Smooth muscle cell (in vitro differentiated cells): ENCODE measurements at regions not wholly inside any gene's neighbourhood (a gene's known extent, or its start where the extent isn't known, plus 50 kb on each side); places are given as distances from the start of the nearest gene placed in this dataset.

Experiments
- DNase-seq: peaks from one replicate; lab custom pipeline; 2025; ENCODE audit not compliant: unreplicated experiment; lab: John Stamatoyannopoulos, UW
- H2AFZ ChIP-seq: fragments of 200-600 bp; sonication (generic); 2 replicates; pipeline ENCODE4 v1.6.0; 2016; ENCODE audit warnings: antibody characterized with exemption, low read depth, mild to moderate bottlenecking
- H3F3A ChIP-seq: fragments of 200-600 bp; sonication (generic); 2 replicates; pipeline ENCODE4 v1.6.0; 2017; ENCODE audit warnings: antibody characterized with exemption, low read depth
- H3K27ac ChIP-seq: fragments of 200-600 bp; sonication (generic); 2 replicates; pipeline ENCODE4 v1.5.1; 2016; ENCODE audit warnings: low read depth, mild to moderate bottlenecking
- H3K27me3 ChIP-seq: fragments of 200-600 bp; sonication (generic); 2 replicates; pipeline ENCODE4 v1.6.1; 2016; ENCODE audit warnings: low read depth, mild to moderate bottlenecking
- H3K36me3 ChIP-seq: fragments of 200-600 bp; sonication (generic); 2 replicates; pipeline ENCODE4 v1.5.1; 2016; ENCODE audit warnings: low read depth
- H3K4me1 ChIP-seq: fragments of 200-600 bp; sonication (generic); 2 replicates; pipeline ENCODE4 v1.5.1; 2016; ENCODE audit warnings: low read depth
- H3K4me2 ChIP-seq: fragments of 200-600 bp; sonication (generic); 2 replicates; pipeline ENCODE4 v1.6.0; 2016; ENCODE audit warnings: mild to moderate bottlenecking
- H3K4me3 ChIP-seq: fragments of 200-600 bp; sonication (generic); 2 replicates; pipeline ENCODE4 v1.5.1; 2016; ENCODE audit warnings: mild to moderate bottlenecking
- H3K79me2 ChIP-seq: fragments of 200-600 bp; sonication (generic); 2 replicates; pipeline ENCODE4 v1.6.0; 2016; ENCODE audit warnings: low read depth, mild to moderate bottlenecking
- H3K9ac ChIP-seq: fragments of 200-600 bp; sonication (generic); 2 replicates; pipeline ENCODE4 v1.6.0; 2016; ENCODE audit warnings: low read depth
- H3K9me3 ChIP-seq: fragments of 200-600 bp; sonication (generic); replicated peaks from 2 replicates; pipeline ENCODE4 v1.5.1; 2016; ENCODE audit warnings: low read depth
- H4K20me1 ChIP-seq: fragments of 200-600 bp; sonication (generic); 2 replicates; pipeline ENCODE4 v1.6.0; 2016; ENCODE audit warnings: low read depth
- CTCF ChIP-seq: fragments of 200-600 bp; sonication (generic); IDR thresholded peaks from 2 replicates; pipeline ENCODE4 v1.5.1; 2017; ENCODE audit warnings: borderline replicate concordance, mild to moderate bottlenecking, antibody characterized with exemption; ENCODE audit not compliant: insufficient read depth, poor library complexity, severe bottlenecking
- WGBS: methylation state at CpG from one replicate; pipeline ENCODE4 v1.1.7; 2016; ENCODE audit warnings: low lambda C conversion rate; 5-methylcytosine and 5-hydroxymethylcytosine counted together

DNA sequence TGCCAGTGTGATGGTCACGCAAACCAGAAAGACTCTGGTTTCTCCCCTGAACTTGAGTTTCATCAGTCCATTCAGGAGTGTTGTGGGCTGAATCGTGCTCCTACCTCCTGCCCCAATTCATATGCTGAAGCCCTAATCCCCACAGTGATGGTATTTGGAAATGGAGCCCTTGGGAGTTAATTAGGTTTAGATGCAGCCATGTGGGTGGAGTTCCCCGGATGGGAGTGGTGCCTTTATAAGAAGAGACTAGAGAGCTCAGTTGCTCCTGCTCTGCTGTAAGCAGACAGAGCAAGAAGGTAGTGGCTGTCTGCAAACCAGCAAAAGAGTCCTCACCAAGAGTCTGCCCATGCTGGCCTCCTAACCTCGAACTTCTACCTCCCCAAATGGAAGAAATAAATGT lies 160.3 kb upstream of the DYNLRB2 start:
- no peaks in the 10 kb centered on the region for H3F3A ChIP-seq
- no peak for DNase-seq
- H3K9me3 ChIP-seq = no peaks in the 10 kb centered on the region
- peaks cover 13% of the 10 kb centered on the region for H3K27me3 ChIP-seq
- H3K36me3 ChIP-seq = no peaks in the 10 kb centered on the region
- no peaks in the 10 kb centered on the region for H3K79me2 ChIP-seq
- no peak overlapping the region for H3K4me2 ChIP-seq
- H2AFZ ChIP-seq = no peak overlapping the region
- no peaks in the 10 kb centered on the region for H3K4me1 ChIP-seq
- TF ChIP-seq CTCF = no peak
- 83% methylated on average over 4 of the region's 4 CpGs for WGBS
- H3K27ac ChIP-seq = no peak overlapping the region
- H3K4me3 ChIP-seq = no peak overlapping the region
- no peak overlapping the region for H3K9ac ChIP-seq
- H4K20me1 ChIP-seq = no peaks in the 10 kb centered on the region

- peaks cover 13% of the 10 kb centered on the region for H3K27me3 ChIP-seq
- H3K79me2 ChIP-seq = no peaks in the 10 kb centered on the region
- no peak overlapping the region for H2AFZ ChIP-seq
- no peak for TF ChIP-seq CTCF
- WGBS = 90% methylated on average over 16 of the region's 16 CpGs
- no peak overlapping the region for H3K4me2 ChIP-seq
- no peaks in the 10 kb centered on the region for H3K9me3 ChIP-seq
- H3K36me3 ChIP-seq = no peaks in the 10 kb centered on the region
- DNase-seq = no peak
- H3K4me3 ChIP-seq = no peak overlapping the region
- no peak overlapping the region for H3K9ac ChIP-seq
- H3K4me1 ChIP-seq = no peaks in the 10 kb centered on the region
- H3K27ac ChIP-seq = no peak overlapping the region
- H3F3A ChIP-seq = no peaks in the 10 kb centered on the region
- no peaks in the 10 kb centered on the region for H4K20me1 ChIP-seq
These were observed 163.5 kb upstream of the DYNLRB2 start for GRCh38 chr16:80377096-80377956.

- H4K20me1 ChIP-seq = no peaks in the 10 kb centered on the region
- no peak overlapping the region for H3K4me2 ChIP-seq
- H3K4me1 ChIP-seq = peaks cover 5% of the 10 kb centered on the region
- H3K9me3 ChIP-seq = no peaks in the 10 kb centered on the region
- H3K4me3 ChIP-seq = no peak overlapping the region
- no peak for TF ChIP-seq CTCF
- H3K9ac ChIP-seq = no peak overlapping the region
- DNase-seq = no peak
- peaks cover 4% of the 10 kb centered on the region for H3K27me3 ChIP-seq
- H3F3A ChIP-seq = no peaks in the 10 kb centered on the region
- no peaks in the 10 kb centered on the region for H3K79me2 ChIP-seq
- H3K27ac ChIP-seq = no peak overlapping the region
- no peak overlapping the region for H2AFZ ChIP-seq
- H3K36me3 ChIP-seq = no peaks in the 10 kb centered on the region
These were observed 164.8 kb upstream of the DYNLRB2 start for GRCh38 chr16:80375973-80376372.

DNA sequence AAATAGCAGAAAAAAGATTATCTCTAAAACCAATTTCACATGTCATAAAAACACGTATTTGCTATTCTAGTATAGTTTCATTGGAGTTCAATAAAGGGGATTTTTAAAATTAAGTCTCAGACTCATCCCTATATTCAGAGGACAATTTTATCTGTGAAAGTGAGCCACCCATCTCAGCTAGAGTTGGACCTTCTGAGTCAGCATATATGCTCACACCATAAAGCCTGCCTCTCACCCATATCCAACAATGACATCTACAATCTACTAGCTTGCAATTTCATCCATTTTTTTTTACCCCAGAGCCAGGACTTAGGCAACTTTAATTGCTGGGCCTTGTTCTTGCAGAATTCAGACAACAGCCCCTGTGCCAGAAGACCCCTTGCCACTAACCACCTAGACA lies 165.3 kb upstream of the DYNLRB2 start:
- Histone ChIP-seq H3K9me3 (no peaks in the 10 kb centered on the region), H3K4me3 (no peak overlapping the region), H3K79me2 (no peaks in the 10 kb centered on the region), H3K4me2 (no peak overlapping the region), H3F3A (no peaks in the 10 kb centered on the region), H3K36me3 (no peaks in the 10 kb centered on the region), H2AFZ (no peak overlapping the region), H3K27me3 (peaks cover 4% of the 10 kb centered on the region), H4K20me1 (no peaks in the 10 kb centered on the region), H3K9ac (no peak overlapping the region), H3K27ac (no peak overlapping the region), H3K4me1 (peaks cover 5% of the 10 kb centered on the region)
- 94% methylated on average over 1 of the region's 1 CpG for WGBS
- TF ChIP-seq CTCF = no peak
- DNase-seq = no peak
